Thymus (tissue), 11 donors: ENCODE measurements at regions not wholly inside any gene's neighbourhood (a gene's known extent, or its start where the extent isn't known, plus 50 kb on each side); places are given as distances from the start of the nearest gene placed in this dataset.

Experiments
- DNase-seq, 9 donors: peaks; one replicate each; pipeline ENCODE4 v3.0.0-alpha.2; 2013; ENCODE audit warnings: low spot score in 9 of 9, low read depth in 6 of 9, missing footprints in 1 of 9
- H3K27ac ChIP-seq, 2 donors: one replicate each; pipeline ENCODE4 v1.5.1; 2013; ENCODE audit warnings: control low read depth in 1 of 2, low read depth in 1 of 2, low read length in 1 of 2, mild to moderate bottlenecking in 1 of 2, moderate library complexity in 1 of 2
- H3K27me3 ChIP-seq, 2 donors: one replicate each; pipeline ENCODE4 v1.5.1; 2013; ENCODE audit warnings: low read length in 1 of 2; ENCODE audit not compliant: control insufficient read depth in 2 of 2, insufficient read depth in 1 of 2
- H3K36me3 ChIP-seq, 2 donors: one replicate each; pipeline ENCODE4 v1.5.1; 2013; ENCODE audit warnings: low read length in 1 of 2, mild to moderate bottlenecking in 1 of 2, moderate library complexity in 1 of 2; ENCODE audit not compliant: control insufficient read depth in 2 of 2, insufficient read depth in 2 of 2
- H3K4me1 ChIP-seq, 2 donors: one replicate each; pipeline ENCODE4 v1.5.1; 2013; ENCODE audit warnings: low read length in 2 of 2; ENCODE audit not compliant: control insufficient read depth in 2 of 2, insufficient read depth in 2 of 2
- H3K4me3 ChIP-seq, 2 donors: one replicate each; pipeline ENCODE4 v1.5.1; 2013; ENCODE audit warnings: low read length in 2 of 2, control low read depth in 1 of 2, mild to moderate bottlenecking in 1 of 2
- H3K9me3 ChIP-seq, 2 donors: one replicate each; pipeline ENCODE4 v1.5.1; 2013; ENCODE audit warnings: low read length in 1 of 2, mild to moderate bottlenecking in 1 of 2; ENCODE audit not compliant: control insufficient read depth in 2 of 2, insufficient read depth in 1 of 2
- WGBS: extraction: QIAGEN DNeasy Blood & Tissue Kit; methylation state at CpG from one replicate; pipeline ENCODE4 v1.1.7; 2013; 5-methylcytosine and 5-hydroxymethylcytosine counted together
- donor health status: healthy.

DNA sequence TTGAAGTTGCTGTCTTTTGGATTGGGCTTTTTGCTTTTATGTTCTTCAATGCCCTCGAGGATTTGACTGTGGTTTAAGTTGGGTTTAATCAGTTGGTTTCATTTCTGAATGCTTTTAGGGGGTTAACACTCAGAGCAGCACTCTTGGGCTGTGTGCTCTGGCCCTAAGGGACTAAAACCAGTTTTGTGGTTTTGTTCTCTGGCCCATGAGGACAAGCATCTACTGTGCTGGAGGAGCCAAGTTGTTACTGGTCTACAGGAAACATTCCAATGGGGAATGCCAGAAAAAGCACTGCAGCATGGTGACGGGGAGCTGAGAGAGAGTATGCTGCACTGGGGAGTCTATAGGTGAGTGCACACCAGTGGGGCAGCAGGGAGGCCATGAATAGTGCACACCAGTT is 596.9 kb downstream of the ZBBX start:
- DNase-seq = no peak
- Histone ChIP-seq H3K9me3 (peaks cover 0 to 6% of the 10 kb centered on the region in 2 donors), H3K27ac (no peak overlapping the region), H3K27me3 (no peaks in the 10 kb centered on the region), H3K4me3 (no peak overlapping the region), H3K4me1 (no peaks in the 10 kb centered on the region), H3K36me3 (no peaks in the 10 kb centered on the region)
- 71% methylated on average over 2 of the region's 2 CpGs for whole genome bisulfite sequencing

DNA sequence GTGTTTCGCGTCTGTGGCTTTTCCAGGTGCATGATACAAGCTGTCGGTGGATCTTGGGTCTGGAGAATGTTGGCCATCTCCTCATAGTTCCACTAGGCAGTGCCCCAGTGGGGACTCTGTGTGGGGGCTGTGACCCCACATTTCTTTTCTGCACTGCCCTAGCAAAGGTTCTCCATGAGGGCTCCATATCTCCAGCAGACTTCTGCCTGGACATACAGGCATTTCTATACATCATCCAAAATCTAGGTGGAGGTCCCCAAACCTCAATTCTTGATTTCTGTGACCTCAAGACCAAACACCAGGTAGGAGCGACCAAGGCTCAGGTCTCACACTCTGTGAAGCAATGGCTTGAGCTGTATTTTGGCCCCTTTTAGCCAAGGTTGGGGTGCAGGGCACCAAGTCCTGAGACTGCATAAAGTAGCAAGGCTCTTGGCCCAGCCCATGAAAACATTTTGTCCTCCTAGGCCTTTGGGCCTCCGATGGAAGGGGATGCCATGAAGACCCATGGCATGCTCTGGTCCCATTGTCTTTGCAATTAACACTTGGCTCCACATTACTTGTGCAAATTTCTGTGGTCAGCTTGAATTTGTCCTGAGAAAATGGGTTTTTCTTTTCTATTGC is 615.3 kb downstream of the ZBBX start:
- Histone ChIP-seq H3K4me3 (no peak overlapping the region), H3K9me3 (peaks cover 0 to 8% of the 10 kb centered on the region in 2 donors), H3K4me1 (no peaks in the 10 kb centered on the region), H3K27me3 (no peaks in the 10 kb centered on the region), H3K27ac (no peak overlapping the region), H3K36me3 (no peaks in the 10 kb centered on the region)
- no peak for DNase-seq
- 76% methylated on average over 5 of the region's 5 CpGs for WGBS

DNA sequence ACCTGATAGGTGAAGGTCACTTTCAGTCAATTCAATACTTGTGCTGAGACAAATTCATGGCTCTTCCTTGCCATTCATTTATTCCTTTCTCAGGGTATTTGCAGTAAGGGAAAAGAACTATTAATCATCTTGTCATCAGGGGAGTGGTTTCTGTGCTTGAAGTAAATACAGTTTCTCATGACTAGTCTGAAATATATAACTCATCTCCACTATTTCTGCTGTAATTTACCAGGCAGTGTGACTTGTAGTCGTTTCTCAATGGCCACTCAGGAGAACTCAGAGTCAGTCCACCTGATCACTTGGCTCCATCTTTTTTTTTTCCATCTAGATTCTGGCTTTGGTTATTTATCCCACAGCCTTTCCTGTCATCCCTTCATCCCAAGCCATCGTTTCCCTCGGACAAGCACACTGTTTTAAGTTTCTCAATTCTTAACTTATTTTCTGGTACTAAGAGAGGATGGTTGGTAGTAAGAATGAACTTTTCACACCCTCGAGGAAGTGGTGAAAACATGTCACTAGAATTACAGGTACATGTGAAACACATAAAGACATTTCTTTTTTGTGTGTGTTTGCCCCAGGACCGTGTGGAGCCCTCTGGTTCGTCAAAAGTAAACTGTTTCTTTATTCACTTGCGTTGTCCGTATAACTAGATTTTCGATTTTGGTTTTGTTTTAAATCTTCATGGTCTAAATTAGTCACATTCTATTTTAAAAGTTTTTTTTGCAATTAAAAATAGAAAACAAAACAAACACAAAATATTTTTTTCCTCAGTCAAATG is 620.2 kb downstream of the ZBBX start:
- 86% methylated on average over 9 of the region's 9 CpGs for WGBS

DNA sequence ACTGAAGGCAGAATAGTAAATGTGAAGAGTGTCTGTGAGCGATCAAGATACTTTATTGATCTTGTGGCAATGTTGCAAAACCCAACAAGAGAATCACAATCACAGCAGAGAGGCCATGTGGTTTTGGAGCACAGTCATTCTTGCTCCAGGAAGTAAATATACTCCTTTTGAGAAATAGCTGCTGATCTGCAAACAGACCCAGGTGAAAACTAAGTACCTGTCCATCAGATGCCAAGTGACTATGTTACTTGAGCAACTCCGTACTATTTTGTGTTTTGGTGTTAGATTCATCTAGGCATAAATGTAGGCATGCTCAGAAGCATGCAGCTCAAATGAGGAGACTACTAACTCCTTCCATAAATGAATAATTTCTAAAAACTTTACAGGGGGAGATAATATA is 627.9 kb downstream of the ZBBX start:
- H3K27ac ChIP-seq = no peak overlapping the region
- no peak overlapping the region for H3K4me3 ChIP-seq
- no peaks in the 10 kb centered on the region for H3K9me3 ChIP-seq

More for the DNA sequence above, 620.2 kb downstream of the ZBBX start:
- H3K27ac ChIP-seq = no peak overlapping the region
- H3K4me3 ChIP-seq = no peak overlapping the region
- no peak for DNase-seq
- no peaks in the 10 kb centered on the region for H3K36me3 ChIP-seq
- H3K4me1 ChIP-seq = no peaks in the 10 kb centered on the region
- no peaks in the 10 kb centered on the region for H3K27me3 ChIP-seq
- peaks cover 0 to 6% of the 10 kb centered on the region in 2 donors for H3K9me3 ChIP-seq

DNA sequence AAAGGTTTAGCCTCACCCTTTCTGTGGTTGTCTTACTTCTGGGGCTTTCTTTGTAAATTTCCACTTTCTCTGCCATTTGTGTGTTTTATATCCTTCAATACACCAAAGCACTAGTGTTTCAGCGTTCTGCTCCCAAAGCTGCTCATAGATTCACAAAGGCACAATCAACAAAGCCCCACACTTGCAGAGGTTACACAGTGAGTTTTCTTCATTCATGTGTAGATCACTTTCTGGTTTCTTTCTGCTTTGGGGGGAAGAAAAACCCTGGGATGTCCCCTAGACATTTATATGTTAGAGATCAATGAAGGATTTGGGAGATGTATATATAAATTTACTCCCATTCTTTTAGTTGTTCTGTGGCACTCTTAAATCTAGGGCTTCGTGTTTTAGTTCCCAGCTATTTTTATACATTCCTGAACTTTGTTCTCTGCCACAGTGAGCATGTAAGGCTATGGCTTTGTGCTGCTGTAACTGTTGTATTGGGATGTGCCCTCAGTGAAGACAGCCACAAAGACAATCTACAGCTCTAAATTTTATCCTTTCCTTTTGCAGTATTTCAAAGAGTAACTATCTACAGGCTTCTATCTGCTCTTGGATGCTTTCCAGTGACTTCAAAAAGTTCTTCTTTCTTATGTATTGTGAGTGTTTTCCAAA is 636.5 kb downstream of the ZBBX start:
- Histone ChIP-seq H3K4me3 (no peak overlapping the region), H3K4me1 (no peaks in the 10 kb centered on the region), H3K36me3 (no peaks in the 10 kb centered on the region), H3K9me3 (no peaks in the 10 kb centered on the region), H3K27ac (no peak overlapping the region), H3K27me3 (no peaks in the 10 kb centered on the region)
- no peak for DNase-seq
- WGBS = 46% methylated on average over 2 of the region's 2 CpGs

More for the DNA sequence above, 627.9 kb downstream of the ZBBX start:
- Histone ChIP-seq H3K27me3 (no peaks in the 10 kb centered on the region), H3K36me3 (no peaks in the 10 kb centered on the region), H3K4me1 (no peaks in the 10 kb centered on the region)
- WGBS = 93% methylated on average over 2 of the region's 2 CpGs
- no peak for DNase-seq

DNA sequence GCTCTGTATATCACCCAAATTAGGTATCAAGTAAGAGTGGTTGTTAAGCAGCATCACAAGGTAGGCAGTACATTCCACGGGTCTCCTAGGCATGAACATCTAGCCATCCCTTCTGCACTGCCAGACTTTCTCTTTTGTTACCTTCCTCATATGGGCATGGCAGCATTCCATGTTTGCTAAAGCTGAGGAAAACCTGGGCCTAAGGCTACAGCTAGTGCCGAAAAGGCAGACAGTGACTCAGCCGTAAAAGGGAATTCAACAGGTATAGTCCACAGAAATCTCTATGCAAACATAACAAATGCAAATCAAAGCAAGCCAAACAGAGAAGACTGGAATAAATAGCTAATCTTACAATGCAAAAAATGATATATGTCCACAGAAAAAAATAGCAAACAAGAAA is 645.4 kb downstream of the ZBBX start:
- Histone ChIP-seq H3K4me3 (no peak overlapping the region), H3K27ac (no peak overlapping the region), H3K4me1 (no peaks in the 10 kb centered on the region), H3K27me3 (no peaks in the 10 kb centered on the region), H3K9me3 (no peaks in the 10 kb centered on the region), H3K36me3 (no peaks in the 10 kb centered on the region)
- DNase-seq = no peak
- 93% methylated on average over 3 of the region's 3 CpGs for WGBS

DNA sequence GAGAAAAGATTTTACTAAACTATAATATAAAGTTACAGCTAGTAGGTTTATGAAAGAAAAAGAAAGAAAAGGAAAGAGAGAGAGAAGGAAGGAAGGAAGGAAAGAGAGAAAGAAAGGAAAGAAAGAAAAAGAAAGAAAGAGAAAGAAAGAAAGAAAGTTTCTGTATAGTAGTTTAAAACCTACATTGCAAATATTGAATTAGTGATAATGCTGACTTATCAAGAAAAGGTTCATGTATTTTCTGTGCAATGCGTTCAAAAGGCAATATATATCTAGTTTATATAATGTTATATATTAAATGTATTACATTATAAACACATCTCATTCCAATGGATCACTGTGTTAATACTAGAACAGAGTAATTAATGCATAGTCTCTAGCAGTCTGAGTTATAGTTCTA is 648.4 kb downstream of the ZBBX start:
- Histone ChIP-seq H3K27me3 (no peaks in the 10 kb centered on the region), H3K27ac (no peak overlapping the region), H3K9me3 (peaks cover 0 to 3% of the 10 kb centered on the region in 2 donors), H3K4me1 (no peaks in the 10 kb centered on the region), H3K4me3 (no peak overlapping the region), H3K36me3 (no peaks in the 10 kb centered on the region)
- 97% methylated on average over 1 of the region's 1 CpG for WGBS
- DNase-seq = no peak

DNA sequence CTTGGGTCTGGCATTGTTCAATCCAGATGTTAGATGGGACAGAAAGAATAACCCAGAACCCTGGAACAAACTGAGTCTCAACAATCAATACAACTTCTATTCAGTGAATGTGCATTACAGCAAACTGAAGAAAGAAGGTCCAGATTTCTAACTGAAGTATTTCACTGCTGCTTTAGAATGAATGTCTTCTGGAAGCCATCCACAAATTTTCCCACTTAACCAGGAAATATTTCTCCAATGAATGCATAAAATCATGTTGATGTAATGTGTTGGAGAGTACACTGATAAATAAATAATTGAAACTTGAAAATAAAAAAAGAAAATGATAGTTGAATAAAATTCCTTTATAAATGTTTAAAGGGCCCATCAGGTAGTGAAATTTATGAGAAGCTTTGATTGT is 658.6 kb downstream of the ZBBX start:
- no peaks in the 10 kb centered on the region for H3K36me3 ChIP-seq
- no peak overlapping the region for H3K27ac ChIP-seq
- H3K9me3 ChIP-seq = no peaks in the 10 kb centered on the region
- H3K27me3 ChIP-seq = no peaks in the 10 kb centered on the region
- H3K4me3 ChIP-seq = no peak overlapping the region
- H3K4me1 ChIP-seq = no peaks in the 10 kb centered on the region
- no peak for DNase-seq

DNA sequence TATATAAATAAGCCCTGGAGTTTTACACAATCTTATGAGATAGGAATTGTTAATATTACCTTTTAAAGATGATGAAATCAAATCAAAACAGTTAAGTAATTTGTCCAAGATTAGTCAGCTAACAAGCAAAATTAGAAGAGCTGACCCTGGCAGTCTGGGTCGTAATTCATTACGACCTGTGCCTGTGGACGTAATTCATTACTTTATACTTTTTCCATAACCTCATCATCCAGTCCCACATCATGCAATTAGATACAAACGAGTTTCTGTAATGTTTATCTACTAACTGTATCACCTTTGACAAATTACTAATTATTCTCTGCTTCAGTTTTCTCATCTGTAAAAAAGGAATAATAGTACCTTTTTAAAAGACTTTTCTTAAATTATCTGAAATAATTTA is 665.9 kb downstream of the ZBBX start:
- no peak for DNase-seq
- no peaks in the 10 kb centered on the region for H3K4me1 ChIP-seq
- no peaks in the 10 kb centered on the region for H3K9me3 ChIP-seq
- H3K27me3 ChIP-seq = no peaks in the 10 kb centered on the region
- H3K27ac ChIP-seq = no peak overlapping the region
- WGBS = 85% methylated on average over 4 of the region's 4 CpGs
- H3K36me3 ChIP-seq = no peaks in the 10 kb centered on the region
- H3K4me3 ChIP-seq = no peak overlapping the region
